GM23248 (cell line): ENCODE measurements at regions not wholly inside any gene's neighbourhood (a gene's known extent, or its start where the extent isn't known, plus 50 kb on each side); places are given as distances from the start of the nearest gene placed in this dataset.

Experiments used
- DNase-seq: peaks from one replicate; pipeline ENCODE4 v3.0.0-alpha.2; 2015
- H2AFZ ChIP-seq: fragments of 200-600 bp; sonication (generic); 2 replicates; pipeline ENCODE4 v1.6.1; 2016; ENCODE audit warnings: antibody characterized with exemption
- H3F3A ChIP-seq: fragments of 200-600 bp; sonication (generic); 2 replicates; pipeline ENCODE4 v1.6.1; 2016; ENCODE audit warnings: mild to moderate bottlenecking, antibody characterized with exemption, mixed run types; ENCODE audit not compliant: insufficient read depth
- H3K27ac ChIP-seq: fragments of 200-600 bp; sonication (generic); 2 replicates; pipeline ENCODE4 v1.5.1; 2016; ENCODE audit warnings: mild to moderate bottlenecking
- H3K27me3 ChIP-seq: fragments of 200-600 bp; sonication (generic); replicated peaks from 2 replicates; pipeline ENCODE4 v1.6.1; 2016; ENCODE audit warnings: mild to moderate bottlenecking; ENCODE audit not compliant: insufficient read depth
- H3K36me3 ChIP-seq: fragments of 200-600 bp; sonication (generic); 2 replicates; pipeline ENCODE4 v1.6.1; 2016; ENCODE audit warnings: low read depth, mild to moderate bottlenecking
- H3K4me1 ChIP-seq: fragments of 200-600 bp; sonication (generic); 2 replicates; pipeline ENCODE4 v1.6.1; 2016; ENCODE audit warnings: mild to moderate bottlenecking; ENCODE audit not compliant: insufficient read depth
- H3K4me2 ChIP-seq: fragments of 200-600 bp; sonication (generic); one replicate; pipeline ENCODE4 v1.6.1; 2016; ENCODE audit warnings: mild to moderate bottlenecking; ENCODE audit not compliant: unreplicated experiment
- H3K4me3 ChIP-seq: fragments of 200-600 bp; sonication (generic); 2 replicates; pipeline ENCODE4 v1.5.1; 2016; ENCODE audit warnings: mild to moderate bottlenecking
- H3K79me2 ChIP-seq: fragments of 200-600 bp; sonication (generic); 2 replicates; pipeline ENCODE4 v1.6.1; 2016; ENCODE audit warnings: mild to moderate bottlenecking; ENCODE audit not compliant: insufficient read depth
- H3K9ac ChIP-seq: fragments of 200-600 bp; sonication (generic); 2 replicates; pipeline ENCODE4 v1.6.1; 2016; ENCODE audit warnings: mild to moderate bottlenecking
- H3K9me2 ChIP-seq: fragments of 200-600 bp; sonication (generic); 2 replicates; pipeline ENCODE4 v1.6.1; 2016; ENCODE audit warnings: mixed run types, mild to moderate bottlenecking, moderate library complexity; ENCODE audit not compliant: insufficient read depth
- H3K9me3 ChIP-seq: fragments of 200-600 bp; sonication (generic); one replicate; pipeline ENCODE4 v1.6.1; 2017; ENCODE audit warnings: low read depth
- H4K20me1 ChIP-seq: fragments of 200-600 bp; sonication (generic); 2 replicates; pipeline ENCODE4 v1.6.0; 2016; ENCODE audit not compliant: insufficient read depth
- EZH2 ChIP-seq: fragments of 200-600 bp; sonication (generic); IDR thresholded peaks from 2 replicates; pipeline ENCODE4 v1.6.1; 2018; ENCODE audit warnings: antibody characterized with exemption, mild to moderate bottlenecking; ENCODE audit not compliant: insufficient read depth, poor library complexity, severe bottlenecking
- EZH2phosphoT487 ChIP-seq: fragments of 200-600 bp; sonication (generic); IDR thresholded peaks from 2 replicates; pipeline ENCODE4 v1.6.1; 2018; ENCODE audit warnings: antibody characterized with exemption, moderate library complexity, mild to moderate bottlenecking, low read depth; ENCODE audit not compliant: insufficient read depth
- whole genome bisulfite sequencing, 2 experiments: methylation state at CpG; one replicate each; pipeline ENCODE4 v1.1.6; 2015 to 2017; ENCODE audit warnings: low lambda C conversion rate in 2 of 2, low coverage in 1 of 2; ENCODE audit errors: missing lambda C conversion rate in 2 of 2; 5-methylcytosine and 5-hydroxymethylcytosine counted together
- in situ Hi-C: fragments of 300-500 bp; cut with MboI; formaldehyde crosslinking; loops from 2 replicates; pipeline ENCODE4 v1.15.0; 2020

GRCh38 chr11:134752964-134753770, 341.1 kb upstream of the B3GAT1 start:
- DNase-seq, result no peak
- no peaks in the 10 kb centered on the region for H3K9me2 ChIP-seq
- H3K4me2 ChIP-seq, result no peak overlapping the region
- H3K4me1 ChIP-seq, result no peaks in the 10 kb centered on the region
- H3F3A ChIP-seq, result no peaks in the 10 kb centered on the region
- TF ChIP-seq EZH2, result no peak
- no peak for TF ChIP-seq EZH2phosphoT487
- no peaks in the 10 kb centered on the region for H3K27me3 ChIP-seq
- no peak overlapping the region for H2AFZ ChIP-seq
- in situ Hi-C loops, result no loop called here
- H3K27ac ChIP-seq, result no peak overlapping the region
- H3K4me3 ChIP-seq, result no peak overlapping the region
- 32% methylated on average over 13 of the region's 13 CpGs for WGBS, 2 experiments
- no peaks in the 10 kb centered on the region for H4K20me1 ChIP-seq
- no peak overlapping the region for H3K9ac ChIP-seq
- H3K79me2 ChIP-seq, result no peaks in the 10 kb centered on the region
- no peaks in the 10 kb centered on the region for H3K36me3 ChIP-seq
- H3K9me3 ChIP-seq, result no peaks in the 10 kb centered on the region

- no peaks in the 10 kb centered on the region for H4K20me1 ChIP-seq
- no peaks in the 10 kb centered on the region for H3K36me3 ChIP-seq
- TF ChIP-seq EZH2phosphoT487 (no peak), EZH2 (no peak)
- H3K4me1 ChIP-seq, result no peaks in the 10 kb centered on the region
- no peaks in the 10 kb centered on the region for H3K9me3 ChIP-seq
- 25 to 30% methylated on average over 6 of the region's 6 CpGs for WGBS, 2 experiments
- H3K27ac ChIP-seq, result no peak overlapping the region
- H3K27me3 ChIP-seq, result no peaks in the 10 kb centered on the region
- in situ Hi-C loops, result no loop called here
- DNase-seq, result no peak
- H3F3A ChIP-seq, result no peaks in the 10 kb centered on the region
- no peak overlapping the region for H3K4me3 ChIP-seq
- no peaks in the 10 kb centered on the region for H3K9me2 ChIP-seq
- H3K4me2 ChIP-seq, result no peak overlapping the region
- H2AFZ ChIP-seq, result no peak overlapping the region
- no peaks in the 10 kb centered on the region for H3K79me2 ChIP-seq
- no peak overlapping the region for H3K9ac ChIP-seq
Measured at GRCh38 chr11:134752526-134752925, 340.5 kb upstream of the B3GAT1 start.

GRCh38 chr11:134751766-134752165, 339.7 kb upstream of the B3GAT1 start:
- Histone ChIP-seq H3K9me3 (no peaks in the 10 kb centered on the region), H3K9ac (no peak overlapping the region), H3F3A (no peaks in the 10 kb centered on the region), H3K4me1 (no peaks in the 10 kb centered on the region), H3K4me3 (no peak overlapping the region), H4K20me1 (no peaks in the 10 kb centered on the region), H3K27me3 (no peaks in the 10 kb centered on the region), H3K79me2 (no peaks in the 10 kb centered on the region), H3K36me3 (no peaks in the 10 kb centered on the region), H3K27ac (no peak overlapping the region), H3K9me2 (no peaks in the 10 kb centered on the region), H2AFZ (no peak overlapping the region), H3K4me2 (no peak overlapping the region)
- no peak for DNase-seq
- TF ChIP-seq EZH2phosphoT487 (no peak), EZH2 (no peak)
- in situ Hi-C loops, result no loop called here
- 44 to 55% methylated on average over 6 of the region's 6 CpGs for WGBS, 2 experiments

- in situ Hi-C loops, result no loop called here
- no peaks in the 10 kb centered on the region for H3K27me3 ChIP-seq
- H3K79me2 ChIP-seq, result no peaks in the 10 kb centered on the region
- H3K4me3 ChIP-seq, result no peak overlapping the region
- no peak for DNase-seq
- H3K36me3 ChIP-seq, result no peaks in the 10 kb centered on the region
- 9 to 11% methylated on average over 8 of the region's 8 CpGs for WGBS, 2 experiments
- no peaks in the 10 kb centered on the region for H3K9me2 ChIP-seq
- H3K4me1 ChIP-seq, result no peaks in the 10 kb centered on the region
- H4K20me1 ChIP-seq, result no peaks in the 10 kb centered on the region
- H3K9ac ChIP-seq, result no peak overlapping the region
- H3K9me3 ChIP-seq, result no peaks in the 10 kb centered on the region
- no peak overlapping the region for H3K27ac ChIP-seq
- no peaks in the 10 kb centered on the region for H3F3A ChIP-seq
- no peak overlapping the region for H3K4me2 ChIP-seq
- H2AFZ ChIP-seq, result no peak overlapping the region
- TF ChIP-seq EZH2 (no peak), EZH2phosphoT487 (no peak)
Measured at GRCh38 chr11:134751031-134751585, 339.1 kb upstream of the B3GAT1 start.
